Duodenal mucosa (tissue), 2 donors: ENCODE measurements at regions not wholly inside any gene's neighbourhood (a gene's known extent, or its start where the extent isn't known, plus 50 kb on each side); places are given as distances from the start of the nearest gene placed in this dataset.
A peak's percentile ranks its signal among the peaks of the same experiment; 100 is the strongest.

Source experiments
- H3K27ac ChIP-seq: one replicate; pipeline ENCODE4 v1.7.0; 2013; ENCODE audit warnings: low read depth, low read length
- H3K27me3 ChIP-seq, 2 donors: one replicate each; pipeline ENCODE4 v1.7.0; 2013; ENCODE audit warnings: low read length in 2 of 2, control low read depth in 1 of 2; ENCODE audit not compliant: insufficient read depth in 2 of 2, control insufficient read depth in 1 of 2
- H3K36me3 ChIP-seq, 2 donors: one replicate each; pipeline ENCODE4 v1.7.0; 2013; ENCODE audit warnings: low read length in 2 of 2, control low read depth in 1 of 2; ENCODE audit not compliant: insufficient read depth in 2 of 2, control insufficient read depth in 1 of 2
- H3K4me1 ChIP-seq, 2 donors: one replicate each; pipeline ENCODE4 v1.7.0; 2013; ENCODE audit warnings: low read length in 2 of 2, control low read depth in 1 of 2; ENCODE audit not compliant: insufficient read depth in 2 of 2, control insufficient read depth in 1 of 2
- H3K4me3 ChIP-seq, 2 donors: one replicate each; pipeline ENCODE4 v1.7.0; 2013; ENCODE audit warnings: low read length in 2 of 2, low read depth in 1 of 2
- H3K9ac ChIP-seq, 2 donors: one replicate each; pipeline ENCODE4 v1.7.0; 2013; ENCODE audit warnings: low read length in 2 of 2, low read depth in 1 of 2
- H3K9me3 ChIP-seq, 2 donors: one replicate each; pipeline ENCODE4 v1.7.0; 2013; ENCODE audit warnings: low read length in 2 of 2, control low read depth in 1 of 2; ENCODE audit not compliant: control insufficient read depth in 1 of 2

- Histone ChIP-seq H3K27ac (peak overlapping the region; percentile 3), H3K4me1 (no peaks in the 10 kb centered on the region), H3K27me3 (no peaks in the 10 kb centered on the region), H3K9me3 (no peaks in the 10 kb centered on the region), H3K36me3 (no peaks in the 10 kb centered on the region), H3K9ac (no peak overlapping the region), H3K4me3 (no peak overlapping the region)
These were observed 216.8 kb downstream of the GJA1 start for GRCh38 chr6:121652223-121652622.

- no peaks in the 10 kb centered on the region for H3K36me3 ChIP-seq
- no peaks in the 10 kb centered on the region for H3K4me1 ChIP-seq
- peak overlapping the region; percentile 3 for H3K27ac ChIP-seq
- no peaks in the 10 kb centered on the region for H3K9me3 ChIP-seq
- no peaks in the 10 kb centered on the region for H3K27me3 ChIP-seq
- H3K4me3 ChIP-seq: no peak overlapping the region
- H3K9ac ChIP-seq: no peak overlapping the region
These were observed 217.5 kb downstream of the GJA1 start for GRCh38 chr6:121652726-121653623.

- Histone ChIP-seq H3K36me3 (no peaks in the 10 kb centered on the region), H3K9me3 (no peaks in the 10 kb centered on the region), H3K9ac (no peak overlapping the region), H3K4me3 (no peak overlapping the region), H3K27me3 (no peaks in the 10 kb centered on the region), H3K4me1 (no peaks in the 10 kb centered on the region), H3K27ac (no peak overlapping the region)
These were observed 218.2 kb downstream of the GJA1 start for GRCh38 chr6:121653624-121654008.

- Histone ChIP-seq H3K36me3 (no peaks in the 10 kb centered on the region), H3K27me3 (no peaks in the 10 kb centered on the region), H3K9ac (no peak overlapping the region), H3K4me1 (no peaks in the 10 kb centered on the region), H3K4me3 (no peak overlapping the region), H3K27ac (no peak overlapping the region), H3K9me3 (no peaks in the 10 kb centered on the region)
These were observed 222.5 kb downstream of the GJA1 start for GRCh38 chr6:121657972-121658371.

- Histone ChIP-seq H3K4me1 (no peaks in the 10 kb centered on the region), H3K9me3 (no peaks in the 10 kb centered on the region), H3K4me3 (no peak overlapping the region), H3K9ac (no peak overlapping the region), H3K27ac (no peak overlapping the region), H3K36me3 (no peaks in the 10 kb centered on the region), H3K27me3 (no peaks in the 10 kb centered on the region)
These were observed 224.8 kb downstream of the GJA1 start for GRCh38 chr6:121660277-121660676.

- Histone ChIP-seq H3K27ac (no peak overlapping the region), H3K36me3 (no peaks in the 10 kb centered on the region), H3K27me3 (no peaks in the 10 kb centered on the region), H3K4me1 (no peaks in the 10 kb centered on the region), H3K9ac (no peak overlapping the region), H3K4me3 (no peak overlapping the region), H3K9me3 (no peaks in the 10 kb centered on the region)
These were observed 227.9 kb downstream of the GJA1 start for GRCh38 chr6:121663292-121663810.

- Histone ChIP-seq H3K4me1 (no peaks in the 10 kb centered on the region), H3K9me3 (no peaks in the 10 kb centered on the region), H3K4me3 (no peak overlapping the region), H3K27ac (no peak overlapping the region), H3K27me3 (no peaks in the 10 kb centered on the region), H3K36me3 (no peaks in the 10 kb centered on the region), H3K9ac (no peak overlapping the region)
These were observed 228.7 kb downstream of the GJA1 start for GRCh38 chr6:121664158-121664557.

GRCh38 chr6:121666814-121667213, 231.4 kb downstream of the GJA1 start:
- H3K27me3 ChIP-seq: no peaks in the 10 kb centered on the region
- no peaks in the 10 kb centered on the region for H3K4me1 ChIP-seq
- no peak overlapping the region for H3K4me3 ChIP-seq
- H3K9ac ChIP-seq: no peak overlapping the region
- H3K9me3 ChIP-seq: no peaks in the 10 kb centered on the region
- no peaks in the 10 kb centered on the region for H3K36me3 ChIP-seq
- no peak overlapping the region for H3K27ac ChIP-seq

- H3K27ac ChIP-seq: no peak overlapping the region
- no peaks in the 10 kb centered on the region for H3K27me3 ChIP-seq
- no peak overlapping the region for H3K9ac ChIP-seq
- H3K9me3 ChIP-seq: no peaks in the 10 kb centered on the region
- no peak overlapping the region for H3K4me3 ChIP-seq
- H3K4me1 ChIP-seq: no peaks in the 10 kb centered on the region
- H3K36me3 ChIP-seq: no peaks in the 10 kb centered on the region
These were observed 232.8 kb downstream of the GJA1 start for GRCh38 chr6:121668259-121668658.

GRCh38 chr6:121670511-121670910, 235.1 kb downstream of the GJA1 start:
- Histone ChIP-seq H3K9ac (no peak overlapping the region), H3K27ac (no peak overlapping the region), H3K36me3 (no peaks in the 10 kb centered on the region), H3K4me3 (no peak overlapping the region), H3K4me1 (no peaks in the 10 kb centered on the region), H3K9me3 (no peaks in the 10 kb centered on the region), H3K27me3 (no peaks in the 10 kb centered on the region)
